AG04449 (cell line): ENCODE measurements at regions not wholly inside any gene's neighbourhood (a gene's known extent, or its start where the extent isn't known, plus 50 kb on each side); places are given as distances from the start of the nearest gene placed in this dataset.

Experiments
- CTCF ChIA-PET: fragments of 350-600 bp; formaldehyde crosslinking; extraction: SDS; loops from one replicate; lab custom pipeline; 2021; ENCODE audit warnings: antibody characterized with exemption; lab: Yijun Ruan, JAX
- POLR2A ChIA-PET: fragments of 400-600, 350-600 bp; formaldehyde crosslinking; extraction: SDS; loops from one replicate; lab custom pipeline; 2020; ENCODE audit warnings: antibody characterized with exemption, inconsistent platforms; lab: Yijun Ruan, JAX
- DNase-seq: peaks from one replicate; pipeline ENCODE4 v3.0.0-alpha.2; 2010; ENCODE audit warnings: low read depth, low spot score
- H3K4me3 ChIP-seq: 2 replicates; pipeline ENCODE4 v1.5.1; 2011; ENCODE audit warnings: low read depth, mild to moderate bottlenecking, control low read depth, low read length
- CTCF ChIP-seq: IDR thresholded peaks from one replicate; pipeline ENCODE4 v1.5.1; 2011; ENCODE audit warnings: mild to moderate bottlenecking, moderate library complexity, low read length, control low read depth, inconsistent platforms; ENCODE audit not compliant: insufficient read depth; ENCODE audit errors: missing control alignments

GRCh38 chr2:2657121-2657962 lies 326.3 kb upstream of the MYT1L start:
- ChIA-PET POLR2A (no interaction called here), CTCF (no interaction called here)
- H3K4me3 ChIP-seq = no peak overlapping the region
- DNase-seq = no peak
- TF ChIP-seq CTCF = no peak

GRCh38 chr2:2656115-2657011 lies 325.3 kb upstream of the MYT1L start:
- no peak overlapping the region for H3K4me3 ChIP-seq
- DNase-seq = no peak
- CTCF ChIA-PET = no interaction called here
- no peak for TF ChIP-seq CTCF
- POLR2A ChIA-PET = no interaction called here

- H3K4me3 ChIP-seq = no peak overlapping the region
- POLR2A ChIA-PET = no interaction called here
- no peak for DNase-seq
- CTCF ChIA-PET = no interaction called here
- TF ChIP-seq CTCF = no peak
These were observed 324.5 kb upstream of the MYT1L start for GRCh38 chr2:2655453-2656114.

- no peak overlapping the region for H3K4me3 ChIP-seq
- ChIA-PET CTCF (no interaction called here), POLR2A (no interaction called here)
- no peak for TF ChIP-seq CTCF
- no peak for DNase-seq
These were observed 322.2 kb upstream of the MYT1L start for GRCh38 chr2:2653231-2653630.

- H3K4me3 ChIP-seq = no peak overlapping the region
- no peak for DNase-seq
These were observed 319.7 kb upstream of the MYT1L start for GRCh38 chr2:2650608-2651375.

More at GRCh38 chr2:2650608-2651375, 319.7 kb upstream of the MYT1L start:
- ChIA-PET CTCF (no interaction called here), POLR2A (no interaction called here)
- TF ChIP-seq CTCF = no peak
